ENCODE measurements at regions not wholly inside any gene's neighbourhood (a gene's known extent, or its start where the extent isn't known, plus 50 kb on each side); places are given as distances from the start of the nearest gene placed in this dataset.

DNA sequence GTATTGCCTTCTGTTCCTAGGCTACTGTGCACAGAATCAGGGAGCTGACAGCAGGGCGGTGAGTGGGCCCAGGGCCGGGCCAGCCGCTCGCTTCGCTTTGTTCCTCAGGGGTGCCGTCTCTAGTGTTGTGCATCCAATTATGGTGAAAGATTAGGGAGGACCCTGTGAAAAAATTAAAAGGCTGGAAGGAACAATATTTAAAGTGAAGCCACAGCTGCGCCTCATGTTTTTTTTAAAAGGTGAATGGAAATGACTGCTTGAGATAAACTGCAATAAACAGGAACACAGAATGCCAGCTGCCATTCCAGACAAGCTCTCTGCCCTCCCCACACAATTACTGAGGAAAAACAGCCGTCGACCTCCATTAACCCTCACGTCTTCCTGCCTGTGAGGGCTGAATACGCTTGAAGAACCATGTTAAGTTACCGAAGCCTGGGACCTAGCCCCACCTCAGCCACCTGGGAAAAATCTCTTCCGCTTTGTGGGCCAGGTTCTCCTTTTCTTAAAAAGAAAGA is 132.0 kb upstream of the IL12A start:
- TF ChIP-seq POLR2A (IDR thresholded peaks at IDR 0.05), result no peak
- TF ChIP-seq, protein P1, sequence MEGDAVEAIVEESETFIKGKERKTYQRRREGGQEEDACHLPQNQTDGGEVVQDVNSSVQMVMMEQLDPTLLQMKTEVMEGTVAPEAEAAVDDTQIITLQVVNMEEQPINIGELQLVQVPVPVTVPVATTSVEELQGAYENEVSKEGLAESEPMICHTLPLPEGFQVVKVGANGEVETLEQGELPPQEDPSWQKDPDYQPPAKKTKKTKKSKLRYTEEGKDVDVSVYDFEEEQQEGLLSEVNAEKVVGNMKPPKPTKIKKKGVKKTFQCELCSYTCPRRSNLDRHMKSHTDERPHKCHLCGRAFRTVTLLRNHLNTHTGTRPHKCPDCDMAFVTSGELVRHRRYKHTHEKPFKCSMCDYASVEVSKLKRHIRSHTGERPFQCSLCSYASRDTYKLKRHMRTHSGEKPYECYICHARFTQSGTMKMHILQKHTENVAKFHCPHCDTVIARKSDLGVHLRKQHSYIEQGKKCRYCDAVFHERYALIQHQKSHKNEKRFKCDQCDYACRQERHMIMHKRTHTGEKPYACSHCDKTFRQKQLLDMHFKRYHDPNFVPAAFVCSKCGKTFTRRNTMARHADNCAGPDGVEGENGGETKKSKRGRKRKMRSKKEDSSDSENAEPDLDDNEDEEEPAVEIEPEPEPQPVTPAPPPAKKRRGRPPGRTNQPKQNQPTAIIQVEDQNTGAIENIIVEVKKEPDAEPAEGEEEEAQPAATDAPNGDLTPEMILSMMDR (IDR thresholded peaks at IDR 0.05), result no peak

All from adrenal gland (tissue), 5 donors.